ENCODE measurements at regions not wholly inside any gene's neighbourhood (a gene's known extent, or its start where the extent isn't known, plus 50 kb on each side); places are given as distances from the start of the nearest gene placed in this dataset.

GRCh38 chr16:64541621-64542020, 580.2 kb downstream of the CDH11 start:
- no peak for DNase-seq (ENCODE audit: low read depth)

- DNase-seq (ENCODE audit: low read depth): no peak
Observed at GRCh38 chr16:64540434-64540833, 581.4 kb downstream of the CDH11 start.

GRCh38 chr16:64539811-64540371, 582.0 kb downstream of the CDH11 start:
- no peak for DNase-seq (ENCODE audit: low read depth)

GRCh38 chr16:64534180-64534780, 587.6 kb downstream of the CDH11 start:
- DNase-seq (ENCODE audit: low read depth): no peak

- no peak for DNase-seq (ENCODE audit: low read depth)
Observed at GRCh38 chr16:64532691-64533090, 589.2 kb downstream of the CDH11 start.

GRCh38 chr16:64532117-64532516, 589.7 kb downstream of the CDH11 start:
- no peak for DNase-seq (ENCODE audit: low read depth)

- DNase-seq (ENCODE audit: low read depth): no peak
Observed at GRCh38 chr16:64531401-64531800, 590.5 kb downstream of the CDH11 start.

- no peak for DNase-seq (ENCODE audit: low read depth)
Observed at GRCh38 chr16:64522548-64522947, 599.3 kb downstream of the CDH11 start.

GRCh38 chr16:64513871-64514270, 608.0 kb downstream of the CDH11 start:
- DNase-seq (ENCODE audit: low read depth): no peak

- DNase-seq (ENCODE audit: low read depth): no peak
Observed at GRCh38 chr16:64507240-64508024, 614.4 kb downstream of the CDH11 start.

- DNase-seq (ENCODE audit: low read depth): no peak
Observed at GRCh38 chr16:64499211-64499610, 622.7 kb downstream of the CDH11 start.

- DNase-seq (ENCODE audit: low read depth): no peak
Observed at GRCh38 chr16:64498363-64498762, 623.5 kb downstream of the CDH11 start.

- no peak for DNase-seq (ENCODE audit: low read depth)
Observed at GRCh38 chr16:64493709-64494108, 628.2 kb downstream of the CDH11 start.

- no peak for DNase-seq (ENCODE audit: low read depth)
Observed at GRCh38 chr16:64489449-64489848, 632.4 kb downstream of the CDH11 start.

- DNase-seq (ENCODE audit: low read depth): no peak
Observed at GRCh38 chr16:64486561-64486960, 635.3 kb downstream of the CDH11 start.

GRCh38 chr16:64481497-64481896, 640.4 kb downstream of the CDH11 start:
- no peak for DNase-seq (ENCODE audit: low read depth)

- DNase-seq (ENCODE audit: low read depth): peak; percentile 72
Observed at GRCh38 chr16:64478252-64478906, 643.5 kb downstream of the CDH11 start.

GRCh38 chr16:64475627-64476351, 646.1 kb downstream of the CDH11 start:
- DNase-seq (ENCODE audit: low read depth): peak; percentile 94

GRCh38 chr16:64470916-64471315, 650.9 kb downstream of the CDH11 start:
- no peak for DNase-seq (ENCODE audit: low read depth)

GRCh38 chr16:64469906-64470702, 651.8 kb downstream of the CDH11 start:
- DNase-seq (ENCODE audit: low read depth): peak; percentile 46

- DNase-seq (ENCODE audit: low read depth): no peak
Observed at GRCh38 chr16:64469351-64469750, 652.5 kb downstream of the CDH11 start.

Measured in LHCN-M2 (cell line).